ENCODE measurements at regions not wholly inside any gene's neighbourhood (a gene's known extent, or its start where the extent isn't known, plus 50 kb on each side); places are given as distances from the start of the nearest gene placed in this dataset.

- no peak for TF ChIP-seq CTCF (IDR thresholded peaks at IDR 0.05; ENCODE audit: unreplicated experiment in 3 of 3)
- Mint-ChIP-seq H3K4me3 (no peak overlapping the region), H3K27me3 (ENCODE audit: low read depth) (no peaks in the 10 kb centered on the region), H3K36me3 (ENCODE audit: low read depth) (no peaks in the 10 kb centered on the region), H3K27ac (no peak overlapping the region), H3K4me1 (no peaks in the 10 kb centered on the region), H3K9me3 (peaks cover 3% of the 10 kb centered on the region)
Measured at GRCh38 chr1:105310063-105310462, 1560.4 kb downstream of the AMY1C start.

- Mint-ChIP-seq H3K27me3 (ENCODE audit: low read depth) (no peaks in the 10 kb centered on the region), H3K9me3 (peaks cover 7% of the 10 kb centered on the region), H3K27ac (no peak overlapping the region), H3K4me3 (no peak overlapping the region), H3K4me1 (no peaks in the 10 kb centered on the region), H3K36me3 (ENCODE audit: low read depth) (no peaks in the 10 kb centered on the region)
- TF ChIP-seq CTCF (IDR thresholded peaks at IDR 0.05; ENCODE audit: unreplicated experiment in 3 of 3): no peak
Measured at GRCh38 chr1:105317976-105318375, 1568.3 kb downstream of the AMY1C start.

- no peak for TF ChIP-seq CTCF (IDR thresholded peaks at IDR 0.05; ENCODE audit: unreplicated experiment in 3 of 3)
- Mint-ChIP-seq H3K9me3 (no peaks in the 10 kb centered on the region), H3K27ac (no peak overlapping the region), H3K27me3 (ENCODE audit: low read depth) (no peaks in the 10 kb centered on the region), H3K4me1 (no peaks in the 10 kb centered on the region), H3K4me3 (no peak overlapping the region), H3K36me3 (ENCODE audit: low read depth) (no peaks in the 10 kb centered on the region)
Measured at GRCh38 chr1:105326886-105327285, 1577.2 kb downstream of the AMY1C start.

GRCh38 chr1:105337420-105337819 is 1587.7 kb downstream of the AMY1C start:
- Mint-ChIP-seq H3K27me3 (ENCODE audit: low read depth) (no peaks in the 10 kb centered on the region), H3K27ac (no peak overlapping the region), H3K9me3 (no peaks in the 10 kb centered on the region), H3K36me3 (ENCODE audit: low read depth) (no peaks in the 10 kb centered on the region), H3K4me3 (no peak overlapping the region), H3K4me1 (no peaks in the 10 kb centered on the region)
- TF ChIP-seq CTCF (IDR thresholded peaks at IDR 0.05; ENCODE audit: unreplicated experiment in 3 of 3): no peak

GRCh38 chr1:105343317-105343716 is 1593.6 kb downstream of the AMY1C start:
- Mint-ChIP-seq H3K9me3 (peaks cover 21% of the 10 kb centered on the region), H3K36me3 (ENCODE audit: low read depth) (no peaks in the 10 kb centered on the region), H3K27ac (no peak overlapping the region), H3K4me3 (no peak overlapping the region), H3K27me3 (ENCODE audit: low read depth) (no peaks in the 10 kb centered on the region), H3K4me1 (no peaks in the 10 kb centered on the region)
- no peak for TF ChIP-seq CTCF (IDR thresholded peaks at IDR 0.05; ENCODE audit: unreplicated experiment in 3 of 3)

- no peaks in the 10 kb centered on the region for H3K36me3 Mint-ChIP-seq (ENCODE audit: low read depth)
- no peak overlapping the region for H3K4me3 Mint-ChIP-seq
- H3K9me3 Mint-ChIP-seq: peaks cover 3% of the 10 kb centered on the region
- H3K27me3 Mint-ChIP-seq (ENCODE audit: low read depth): no peaks in the 10 kb centered on the region
- no peak for TF ChIP-seq CTCF (IDR thresholded peaks at IDR 0.05; ENCODE audit: unreplicated experiment in 3 of 3)
- H3K27ac Mint-ChIP-seq: no peak overlapping the region
- H3K4me1 Mint-ChIP-seq: no peaks in the 10 kb centered on the region
Measured at GRCh38 chr1:105359457-105359856, 1609.8 kb downstream of the AMY1C start.
